H9 (cell line): ENCODE measurements at regions not wholly inside any gene's neighbourhood (a gene's known extent, or its start where the extent isn't known, plus 50 kb on each side); places are given as distances from the start of the nearest gene placed in this dataset.

Experiments
- DNase-seq: peaks from one replicate; pipeline ENCODE4 v3.0.0-alpha.2; 2017
- H2AFZ ChIP-seq: one replicate; pipeline ENCODE4 v1.6.1; 2013; ENCODE audit warnings: mild to moderate bottlenecking, low read length, control low read depth, moderate library complexity
- H2AK5ac ChIP-seq: 2 replicates; pipeline ENCODE4 v1.6.1; 2013; ENCODE audit warnings: low read length, control low read depth, mixed read lengths; ENCODE audit not compliant: insufficient read length
- H2BK120ac ChIP-seq: one replicate; pipeline ENCODE4 v1.6.1; 2013; ENCODE audit warnings: low read depth, mild to moderate bottlenecking, low read length, control low read depth, inconsistent platforms; ENCODE audit not compliant: poor library complexity, severe bottlenecking
- H2BK12ac ChIP-seq: 2 replicates; pipeline ENCODE4 v1.6.1; 2013; ENCODE audit warnings: low read length, control low read depth, mixed read lengths, low read depth; ENCODE audit not compliant: insufficient read length
- H2BK15ac ChIP-seq: 2 replicates; pipeline ENCODE4 v1.6.1; 2013; ENCODE audit warnings: low read depth, low read length, control low read depth
- H2BK20ac ChIP-seq: one replicate; pipeline ENCODE4 v1.6.1; 2013; ENCODE audit warnings: low read depth, mild to moderate bottlenecking, low read length, control low read depth, inconsistent platforms; ENCODE audit not compliant: poor library complexity, severe bottlenecking
- H2BK5ac ChIP-seq: 2 replicates; pipeline ENCODE4 v1.6.1; 2013; ENCODE audit warnings: low read length, control low read depth, mixed read lengths; ENCODE audit not compliant: insufficient read length
- H3K14ac ChIP-seq: 2 replicates; pipeline ENCODE4 v1.6.1; 2013; ENCODE audit warnings: low read length, control low read depth; ENCODE audit not compliant: insufficient read depth
- H3K18ac ChIP-seq: 2 replicates; pipeline ENCODE4 v1.6.1; 2013; ENCODE audit warnings: low read depth, mild to moderate bottlenecking, mixed read lengths, low read length, control low read depth; ENCODE audit not compliant: insufficient read length
- H3K23ac ChIP-seq: 2 replicates; pipeline ENCODE4 v1.6.1; 2013; ENCODE audit warnings: low read length, control low read depth, mixed read lengths, low read depth; ENCODE audit not compliant: insufficient read length
- H3K23me2 ChIP-seq: 2 replicates; pipeline ENCODE4 v1.6.1; 2013; ENCODE audit warnings: low read depth, mild to moderate bottlenecking, mixed read lengths, low read length, control low read depth; ENCODE audit not compliant: insufficient read length, poor library complexity, severe bottlenecking
- H3K27ac ChIP-seq: 2 replicates; pipeline ENCODE4 v1.5.1; 2013; ENCODE audit warnings: low read length, control low read depth, mixed read lengths, low read depth; ENCODE audit not compliant: insufficient read length
- H3K27me3 ChIP-seq: 2 replicates; pipeline ENCODE4 v1.6.1; 2013; ENCODE audit warnings: low read length, control low read depth, inconsistent platforms; ENCODE audit not compliant: insufficient read depth
- H3K4ac ChIP-seq: 2 replicates; pipeline ENCODE4 v1.6.1; 2013; ENCODE audit warnings: low read depth, mild to moderate bottlenecking, control low read depth, inconsistent platforms, low read length, moderate library complexity
- H3K4me1 ChIP-seq: 2 replicates; pipeline ENCODE4 v1.6.1; 2013; ENCODE audit warnings: low read length, control low read depth, inconsistent platforms; ENCODE audit not compliant: insufficient read depth
- H3K4me2 ChIP-seq: 2 replicates; pipeline ENCODE4 v1.6.1; 2013; ENCODE audit warnings: low read length, control low read depth, mixed read lengths; ENCODE audit not compliant: insufficient read length, insufficient read depth
- H3K56ac ChIP-seq: 2 replicates; pipeline ENCODE4 v1.6.1; 2013; ENCODE audit warnings: low read depth, mild to moderate bottlenecking, mixed read lengths, low read length, control low read depth; ENCODE audit not compliant: insufficient read length
- H3K79me1 ChIP-seq: 2 replicates; pipeline ENCODE4 v1.6.1; 2013; ENCODE audit warnings: low read depth, mild to moderate bottlenecking, moderate library complexity, low read length, control low read depth, inconsistent platforms; ENCODE audit not compliant: insufficient read depth, poor library complexity, severe bottlenecking
- H3K79me2 ChIP-seq: 2 replicates; pipeline ENCODE4 v1.6.1; 2013; ENCODE audit warnings: low read length, control low read depth, inconsistent platforms; ENCODE audit not compliant: insufficient read depth
- H3K9ac ChIP-seq: 2 replicates; pipeline ENCODE4 v1.6.1; 2013; ENCODE audit warnings: low read length, control low read depth, mixed read lengths; ENCODE audit not compliant: insufficient read length; ENCODE audit errors: extremely low read depth
- H3K9me3 ChIP-seq: one replicate; pipeline ENCODE4 v1.6.1; 2013; ENCODE audit warnings: low read depth, low read length, inconsistent platforms; ENCODE audit not compliant: control insufficient read depth
- H3T11ph ChIP-seq: one replicate; pipeline ENCODE4 v1.6.1; 2013; ENCODE audit warnings: mild to moderate bottlenecking, low read length, control low read depth, inconsistent platforms
- H4K20me1 ChIP-seq: one replicate; pipeline ENCODE4 v1.6.1; 2013; ENCODE audit not compliant: control insufficient read depth, insufficient read length, insufficient read depth
- H4K5ac ChIP-seq: 2 replicates; pipeline ENCODE4 v1.6.1; 2013; ENCODE audit warnings: low read depth, mild to moderate bottlenecking, mixed read lengths, low read length, control low read depth; ENCODE audit not compliant: insufficient read length
- H4K8ac ChIP-seq: replicated peaks from 2 replicates; pipeline ENCODE4 v1.6.1; 2013; ENCODE audit warnings: low read length, control low read depth, mixed read lengths, low read depth; ENCODE audit not compliant: insufficient read length
- H4K91ac ChIP-seq: 2 replicates; pipeline ENCODE4 v1.6.1; 2013; ENCODE audit warnings: low read depth, mild to moderate bottlenecking, moderate library complexity, mixed read lengths, low read length, control low read depth; ENCODE audit not compliant: insufficient read length
- H3K27ac Mint-ChIP-seq, 3 experiments: 2 replicates in 2 of 3; 3 replicates in 1 of 3; pipeline ENCODE4 v1.8.0; 2020 to 2021; ENCODE audit warnings: mixed read lengths in 3 of 3, mild to moderate bottlenecking in 1 of 3, moderate library complexity in 1 of 3
- H3K27me3 Mint-ChIP-seq: 2 replicates; pipeline ENCODE4 v1.8.0; 2021; ENCODE audit warnings: low read depth, mild to moderate bottlenecking, moderate library complexity, mixed read lengths
- H3K36me3 Mint-ChIP-seq, 3 experiments: 2 replicates in 2 of 3; 3 replicates in 1 of 3; pipeline ENCODE4 v1.8.0; 2020 to 2021; ENCODE audit warnings: low read depth in 3 of 3, mixed read lengths in 3 of 3; ENCODE audit not compliant: insufficient read depth in 1 of 3
- H3K4me1 Mint-ChIP-seq, 2 experiments: 2 replicates each; pipeline ENCODE4 v1.8.0; 2020; ENCODE audit warnings: mixed read lengths in 2 of 2
- H3K4me3 Mint-ChIP-seq, 2 experiments: 2 replicates in 1 of 2; 3 replicates in 1 of 2; pipeline ENCODE4 v1.8.0; 2020 to 2021; ENCODE audit warnings: mild to moderate bottlenecking in 2 of 2, mixed read lengths in 2 of 2, moderate library complexity in 1 of 2
- H3K9me3 Mint-ChIP-seq, 2 experiments: 2 replicates in 1 of 2; 3 replicates in 1 of 2; pipeline ENCODE4 v1.8.0; 2020; ENCODE audit warnings: mild to moderate bottlenecking in 2 of 2, mixed read lengths in 2 of 2, moderate library complexity in 1 of 2
- WGBS: extraction: QIAGEN DNeasy Blood & Tissue Kit; methylation state at CpG from one replicate; pipeline ENCODE4 v1.1.7; 2013; ENCODE audit warnings: missing lambda C conversion rate, low lambda C conversion rate, mixed read lengths; ENCODE audit not compliant: insufficient read length; ENCODE audit errors: extremely low coverage; 5-methylcytosine and 5-hydroxymethylcytosine counted together
- TF ChIP-seq, protein P1 (sequence below): fragments of 200-600 bp; sonication (generic); conservative IDR thresholded peaks from 3 replicates; pipeline ENCODE4 v1.8.0; 2021; ENCODE audit warnings: antibody characterized with exemption, mild to moderate bottlenecking

DNA sequence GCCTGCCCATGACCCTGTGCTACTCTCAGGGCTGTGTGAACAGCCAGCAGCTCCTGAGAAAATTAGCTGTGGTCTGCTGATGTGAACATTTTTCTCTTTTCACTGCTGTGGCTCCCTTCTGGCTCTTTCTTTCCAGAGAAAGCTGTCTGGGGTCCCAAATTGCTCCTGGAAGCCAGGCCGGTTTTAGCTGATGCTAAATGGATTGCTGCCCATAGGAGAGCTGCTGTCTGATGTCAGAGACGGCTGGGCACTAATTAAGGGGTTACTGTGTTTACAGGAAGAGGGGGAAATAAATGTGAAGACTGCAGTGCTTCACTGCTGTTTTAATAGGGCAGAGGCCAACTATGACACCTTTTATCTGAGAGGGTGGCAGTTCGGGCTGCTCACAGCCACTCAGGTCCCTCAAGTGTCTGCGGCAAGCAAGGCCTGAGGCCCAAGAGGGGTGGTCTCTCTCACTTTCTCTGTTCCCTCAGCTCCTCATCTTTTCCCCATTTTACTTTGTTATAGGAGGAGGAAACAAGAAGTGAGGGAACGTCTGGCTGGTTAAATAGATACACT lies 106.0 kb upstream of the GNG12 start:
- WGBS = no CpG with 5 or more reads among the region's 5 CpGs
- Histone ChIP-seq H3T11ph (no peak overlapping the region), H2AK5ac (no peak overlapping the region), H2BK12ac (no peak overlapping the region), H3K27me3 (no peaks in the 10 kb centered on the region), H3K23me2 (no peaks in the 10 kb centered on the region), H3K23ac (no peak overlapping the region), H3K9me3 (no peaks in the 10 kb centered on the region), H4K20me1 (no peaks in the 10 kb centered on the region), H2AFZ (no peak overlapping the region), H4K91ac (no peak overlapping the region), H3K79me2 (no peaks in the 10 kb centered on the region), H2BK15ac (no peak overlapping the region), H4K8ac (no peak overlapping the region), H2BK120ac (no peak overlapping the region), H2BK5ac (no peak overlapping the region), H3K18ac (no peak overlapping the region), H3K27ac (no peak overlapping the region), H3K79me1 (no peaks in the 10 kb centered on the region), H3K14ac (no peak overlapping the region), H3K9ac (no peak overlapping the region), H3K56ac (no peak overlapping the region), H3K4me2 (no peak overlapping the region), H3K4me1 (no peaks in the 10 kb centered on the region), H3K4ac (no peak overlapping the region), H4K5ac (no peak overlapping the region), H2BK20ac (no peak overlapping the region)
- Mint-ChIP-seq H3K36me3 (no peaks in the 10 kb centered on the region), H3K27ac (peak overlapping the region in 2 of 3 experiments; percentile 34 to 77; a peak in 3 of 7 replicates), H3K27me3 (no peaks in the 10 kb centered on the region), H3K9me3 (no peaks in the 10 kb centered on the region; a peak in 1 of 5 replicates), H3K4me1 (peaks cover 9% of the 10 kb centered on the region in 2 experiments), H3K4me3 (no peak overlapping the region)
- TF ChIP-seq, protein P1, sequence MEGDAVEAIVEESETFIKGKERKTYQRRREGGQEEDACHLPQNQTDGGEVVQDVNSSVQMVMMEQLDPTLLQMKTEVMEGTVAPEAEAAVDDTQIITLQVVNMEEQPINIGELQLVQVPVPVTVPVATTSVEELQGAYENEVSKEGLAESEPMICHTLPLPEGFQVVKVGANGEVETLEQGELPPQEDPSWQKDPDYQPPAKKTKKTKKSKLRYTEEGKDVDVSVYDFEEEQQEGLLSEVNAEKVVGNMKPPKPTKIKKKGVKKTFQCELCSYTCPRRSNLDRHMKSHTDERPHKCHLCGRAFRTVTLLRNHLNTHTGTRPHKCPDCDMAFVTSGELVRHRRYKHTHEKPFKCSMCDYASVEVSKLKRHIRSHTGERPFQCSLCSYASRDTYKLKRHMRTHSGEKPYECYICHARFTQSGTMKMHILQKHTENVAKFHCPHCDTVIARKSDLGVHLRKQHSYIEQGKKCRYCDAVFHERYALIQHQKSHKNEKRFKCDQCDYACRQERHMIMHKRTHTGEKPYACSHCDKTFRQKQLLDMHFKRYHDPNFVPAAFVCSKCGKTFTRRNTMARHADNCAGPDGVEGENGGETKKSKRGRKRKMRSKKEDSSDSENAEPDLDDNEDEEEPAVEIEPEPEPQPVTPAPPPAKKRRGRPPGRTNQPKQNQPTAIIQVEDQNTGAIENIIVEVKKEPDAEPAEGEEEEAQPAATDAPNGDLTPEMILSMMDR = no peak
- DNase-seq = no peak
